Karpas-422 (cell line): ENCODE measurements at regions not wholly inside any gene's neighbourhood (a gene's known extent, or its start where the extent isn't known, plus 50 kb on each side); places are given as distances from the start of the nearest gene placed in this dataset.

Source experiments
- DNase-seq: peaks from one replicate; pipeline ENCODE4 v3.0.0-alpha.2; 2015
- H2AFZ ChIP-seq: fragments of 200-600 bp; sonication (generic); 2 replicates; pipeline ENCODE4 v1.6.1; 2014; ENCODE audit warnings: antibody characterized with exemption, low read length, mixed read lengths
- H3K27ac ChIP-seq: fragments of 200-600 bp; sonication (generic); 2 replicates; pipeline ENCODE4 v1.5.1; 2014; ENCODE audit warnings: mild to moderate bottlenecking, low read length, moderate library complexity
- H3K27me3 ChIP-seq: fragments of 200-600 bp; sonication (generic); 2 replicates; pipeline ENCODE4 v1.6.1; 2014; ENCODE audit warnings: low read length, mixed read lengths
- H3K36me3 ChIP-seq: fragments of 200-600 bp; sonication (generic); 2 replicates; pipeline ENCODE4 v1.6.1; 2014; ENCODE audit warnings: low read length, mixed read lengths; ENCODE audit not compliant: insufficient read depth
- H3K4me1 ChIP-seq: fragments of 200-600 bp; sonication (generic); 2 replicates; pipeline ENCODE4 v1.6.1; 2014; ENCODE audit warnings: mild to moderate bottlenecking, low read length, mixed read lengths
- H3K4me2 ChIP-seq: fragments of 200-600 bp; sonication (generic); 2 replicates; pipeline ENCODE4 v1.6.1; 2014; ENCODE audit warnings: low read length, low read depth, mild to moderate bottlenecking; ENCODE audit not compliant: poor library complexity, severe bottlenecking
- H3K4me3 ChIP-seq: fragments of 200-600 bp; sonication (generic); 2 replicates; pipeline ENCODE4 v1.5.1; 2014; ENCODE audit warnings: mild to moderate bottlenecking, antibody characterized with exemption, low read length, mixed read lengths
- H3K79me2 ChIP-seq: fragments of 200-600 bp; sonication (generic); 2 replicates; pipeline ENCODE4 v1.6.1; 2014; ENCODE audit warnings: mild to moderate bottlenecking, low read length, mixed read lengths
- H3K9ac ChIP-seq: fragments of 200-600 bp; sonication (generic); 2 replicates; pipeline ENCODE4 v1.6.0; 2014; ENCODE audit warnings: low read length
- H3K9me2 ChIP-seq: fragments of 200-600 bp; sonication (generic), shearing (Covaris generic); replicated peaks from 2 replicates; pipeline ENCODE4 v1.6.0; 2014; ENCODE audit warnings: mild to moderate bottlenecking, low read length, moderate library complexity; ENCODE audit not compliant: insufficient read depth
- H3K9me3 ChIP-seq: fragments of 300-700, 200-600 bp; sonication (generic); 2 replicates; pipeline ENCODE4 v1.6.1; 2014; ENCODE audit warnings: low read length, mixed read lengths
- H4K20me1 ChIP-seq: fragments of 200-600 bp; sonication (generic); 2 replicates; pipeline ENCODE4 v1.6.1; 2014; ENCODE audit warnings: mild to moderate bottlenecking, antibody characterized with exemption, low read length, low read depth; ENCODE audit not compliant: insufficient read depth

- Histone ChIP-seq H4K20me1 (no peaks in the 10 kb centered on the region), H3K9ac (no peak overlapping the region), H3K36me3 (no peaks in the 10 kb centered on the region), H3K4me3 (no peak overlapping the region), H2AFZ (no peak overlapping the region), H3K4me1 (no peaks in the 10 kb centered on the region), H3K27me3 (no peaks in the 10 kb centered on the region), H3K79me2 (no peaks in the 10 kb centered on the region), H3K27ac (no peak overlapping the region), H3K4me2 (no peak overlapping the region), H3K9me3 (no peaks in the 10 kb centered on the region), H3K9me2 (no peaks in the 10 kb centered on the region)
- DNase-seq = no peak
Measured at GRCh38 chr6:155710704-155711103, 255.1 kb upstream of the NOX3 start.

GRCh38 chr6:155709262-155709661, 253.6 kb upstream of the NOX3 start:
- Histone ChIP-seq H3K4me2 (no peak overlapping the region), H3K79me2 (no peaks in the 10 kb centered on the region), H3K27ac (no peak overlapping the region), H2AFZ (no peak overlapping the region), H3K27me3 (no peaks in the 10 kb centered on the region), H3K9me2 (no peaks in the 10 kb centered on the region), H3K4me1 (no peaks in the 10 kb centered on the region), H3K4me3 (no peak overlapping the region), H4K20me1 (no peaks in the 10 kb centered on the region), H3K36me3 (no peaks in the 10 kb centered on the region), H3K9me3 (no peaks in the 10 kb centered on the region), H3K9ac (no peak overlapping the region)
- DNase-seq = no peak

GRCh38 chr6:155708100-155708499, 252.5 kb upstream of the NOX3 start:
- Histone ChIP-seq H3K4me3 (no peak overlapping the region), H3K27ac (no peak overlapping the region), H3K9me3 (no peaks in the 10 kb centered on the region), H3K79me2 (no peaks in the 10 kb centered on the region), H3K36me3 (no peaks in the 10 kb centered on the region), H3K9me2 (no peaks in the 10 kb centered on the region), H2AFZ (no peak overlapping the region), H3K4me1 (no peaks in the 10 kb centered on the region), H4K20me1 (no peaks in the 10 kb centered on the region), H3K27me3 (no peaks in the 10 kb centered on the region), H3K4me2 (no peak overlapping the region), H3K9ac (no peak overlapping the region)
- no peak for DNase-seq

GRCh38 chr6:155706806-155707205, 251.2 kb upstream of the NOX3 start:
- Histone ChIP-seq H3K9me3 (no peaks in the 10 kb centered on the region), H3K27me3 (no peaks in the 10 kb centered on the region), H3K4me1 (no peaks in the 10 kb centered on the region), H3K9ac (no peak overlapping the region), H2AFZ (no peak overlapping the region), H3K4me2 (no peak overlapping the region), H3K4me3 (no peak overlapping the region), H3K79me2 (no peaks in the 10 kb centered on the region), H3K9me2 (no peaks in the 10 kb centered on the region), H3K27ac (no peak overlapping the region), H3K36me3 (no peaks in the 10 kb centered on the region), H4K20me1 (no peaks in the 10 kb centered on the region)
- no peak for DNase-seq

- Histone ChIP-seq H3K4me1 (no peaks in the 10 kb centered on the region), H2AFZ (no peak overlapping the region), H3K27me3 (no peaks in the 10 kb centered on the region), H3K9me2 (no peaks in the 10 kb centered on the region), H3K27ac (no peak overlapping the region), H3K4me2 (no peak overlapping the region), H3K36me3 (no peaks in the 10 kb centered on the region), H3K79me2 (no peaks in the 10 kb centered on the region), H4K20me1 (no peaks in the 10 kb centered on the region), H3K9ac (no peak overlapping the region), H3K9me3 (no peaks in the 10 kb centered on the region), H3K4me3 (no peak overlapping the region)
- DNase-seq = no peak
Measured at GRCh38 chr6:155706341-155706740, 250.7 kb upstream of the NOX3 start.

GRCh38 chr6:155701342-155701741, 245.7 kb upstream of the NOX3 start:
- H3K9me3 ChIP-seq = no peaks in the 10 kb centered on the region
- H3K27ac ChIP-seq = no peak overlapping the region
- H3K79me2 ChIP-seq = no peaks in the 10 kb centered on the region
- H3K27me3 ChIP-seq = no peaks in the 10 kb centered on the region
- no peak overlapping the region for H3K9ac ChIP-seq
- H3K4me3 ChIP-seq = no peak overlapping the region
- no peak overlapping the region for H2AFZ ChIP-seq
- H3K9me2 ChIP-seq = no peaks in the 10 kb centered on the region
- H3K4me2 ChIP-seq = no peak overlapping the region
- no peaks in the 10 kb centered on the region for H3K4me1 ChIP-seq
- no peak for DNase-seq
- no peaks in the 10 kb centered on the region for H4K20me1 ChIP-seq
- H3K36me3 ChIP-seq = no peaks in the 10 kb centered on the region

GRCh38 chr6:155695495-155695894, 239.9 kb upstream of the NOX3 start:
- H3K27ac ChIP-seq = no peak overlapping the region
- H2AFZ ChIP-seq = no peak overlapping the region
- DNase-seq = no peak
- no peaks in the 10 kb centered on the region for H3K36me3 ChIP-seq
- no peak overlapping the region for H3K9ac ChIP-seq
- no peak overlapping the region for H3K4me2 ChIP-seq
- no peaks in the 10 kb centered on the region for H3K9me2 ChIP-seq
- no peaks in the 10 kb centered on the region for H3K9me3 ChIP-seq
- no peaks in the 10 kb centered on the region for H3K4me1 ChIP-seq
- no peaks in the 10 kb centered on the region for H3K79me2 ChIP-seq
- H3K27me3 ChIP-seq = no peaks in the 10 kb centered on the region
- H4K20me1 ChIP-seq = no peaks in the 10 kb centered on the region
- no peak overlapping the region for H3K4me3 ChIP-seq

GRCh38 chr6:155694419-155694790, 238.8 kb upstream of the NOX3 start:
- Histone ChIP-seq H3K9me3 (no peaks in the 10 kb centered on the region), H3K36me3 (no peaks in the 10 kb centered on the region), H3K9me2 (no peaks in the 10 kb centered on the region), H3K4me2 (no peak overlapping the region), H3K4me3 (no peak overlapping the region), H3K9ac (no peak overlapping the region), H3K27me3 (no peaks in the 10 kb centered on the region), H3K4me1 (no peaks in the 10 kb centered on the region), H2AFZ (no peak overlapping the region), H4K20me1 (no peaks in the 10 kb centered on the region), H3K27ac (no peak overlapping the region), H3K79me2 (no peaks in the 10 kb centered on the region)
- no peak for DNase-seq
